HUES48 (cell line): ENCODE measurements at regions not wholly inside any gene's neighbourhood (a gene's known extent, or its start where the extent isn't known, plus 50 kb on each side); places are given as distances from the start of the nearest gene placed in this dataset.

ENCODE experiments used
- H3K27ac ChIP-seq: one replicate; pipeline ENCODE4 v1.7.0; 2013; ENCODE audit warnings: low read depth, low read length, inconsistent platforms
- H3K27me3 ChIP-seq: 2 replicates; pipeline ENCODE4 v1.6.1; 2013; ENCODE audit warnings: mild to moderate bottlenecking, low read length; ENCODE audit not compliant: control insufficient read depth, insufficient read depth
- H3K36me3 ChIP-seq: 2 replicates; pipeline ENCODE4 v1.6.1; 2013; ENCODE audit warnings: low read length; ENCODE audit not compliant: control insufficient read depth, insufficient read depth
- H3K4me1 ChIP-seq: 2 replicates; pipeline ENCODE4 v1.6.1; 2013; ENCODE audit warnings: mild to moderate bottlenecking, low read length; ENCODE audit not compliant: control insufficient read depth, insufficient read depth
- H3K4me3 ChIP-seq: 2 replicates; pipeline ENCODE4 v1.5.1; 2013; ENCODE audit warnings: mild to moderate bottlenecking, low read depth, low read length
- H3K9ac ChIP-seq: 2 replicates; pipeline ENCODE4 v1.6.1; 2013; ENCODE audit warnings: mild to moderate bottlenecking, low read depth, low read length, moderate library complexity
- H3K9me3 ChIP-seq: 2 replicates; pipeline ENCODE4 v1.6.1; 2013; ENCODE audit warnings: low read length; ENCODE audit not compliant: control insufficient read depth, insufficient read depth

- H3K9ac ChIP-seq = no peak overlapping the region
- no peaks in the 10 kb centered on the region for H3K4me1 ChIP-seq
- no peaks in the 10 kb centered on the region for H3K9me3 ChIP-seq
- H3K4me3 ChIP-seq = no peak overlapping the region
- no peak overlapping the region for H3K27ac ChIP-seq
- H3K27me3 ChIP-seq = no peaks in the 10 kb centered on the region
- no peaks in the 10 kb centered on the region for H3K36me3 ChIP-seq
These were observed 192.6 kb upstream of the ALCAM start for GRCh38 chr3:105174017-105174615.

GRCh38 chr3:105177576-105177975 is 189.1 kb upstream of the ALCAM start:
- Histone ChIP-seq H3K9ac (no peak overlapping the region), H3K36me3 (no peaks in the 10 kb centered on the region), H3K4me1 (no peaks in the 10 kb centered on the region), H3K27me3 (no peaks in the 10 kb centered on the region), H3K4me3 (no peak overlapping the region), H3K9me3 (no peaks in the 10 kb centered on the region), H3K27ac (no peak overlapping the region)

GRCh38 chr3:105187344-105187743 is 179.4 kb upstream of the ALCAM start:
- Histone ChIP-seq H3K9me3 (no peaks in the 10 kb centered on the region), H3K9ac (no peak overlapping the region), H3K27me3 (no peaks in the 10 kb centered on the region), H3K4me3 (no peak overlapping the region), H3K36me3 (no peaks in the 10 kb centered on the region), H3K4me1 (no peaks in the 10 kb centered on the region), H3K27ac (no peak overlapping the region)

- no peaks in the 10 kb centered on the region for H3K27me3 ChIP-seq
- H3K9me3 ChIP-seq = no peaks in the 10 kb centered on the region
- no peak overlapping the region for H3K4me3 ChIP-seq
- no peaks in the 10 kb centered on the region for H3K36me3 ChIP-seq
- H3K27ac ChIP-seq = no peak overlapping the region
- H3K4me1 ChIP-seq = peaks cover 10% of the 10 kb centered on the region; the same call in 1 of the 2 replicates
- H3K9ac ChIP-seq = no peak overlapping the region
These were observed 171.4 kb upstream of the ALCAM start for GRCh38 chr3:105195260-105195659.

GRCh38 chr3:105197863-105198262 is 168.8 kb upstream of the ALCAM start:
- no peaks in the 10 kb centered on the region for H3K9me3 ChIP-seq
- peaks cover 10% of the 10 kb centered on the region; the same call in 1 of the 2 replicates for H3K4me1 ChIP-seq
- H3K4me3 ChIP-seq = no peak overlapping the region
- no peaks in the 10 kb centered on the region for H3K27me3 ChIP-seq
- no peaks in the 10 kb centered on the region for H3K36me3 ChIP-seq
- no peak overlapping the region for H3K9ac ChIP-seq
- H3K27ac ChIP-seq = no peak overlapping the region

- Histone ChIP-seq H3K27ac (no peak overlapping the region), H3K9me3 (no peaks in the 10 kb centered on the region), H3K27me3 (no peaks in the 10 kb centered on the region), H3K9ac (no peak overlapping the region), H3K36me3 (no peaks in the 10 kb centered on the region), H3K4me3 (no peak overlapping the region), H3K4me1 (peaks cover 2% of the 10 kb centered on the region; the same call in 1 of the 2 replicates)
These were observed 167.5 kb upstream of the ALCAM start for GRCh38 chr3:105199217-105199616.

GRCh38 chr3:105210141-105210540 is 156.6 kb upstream of the ALCAM start:
- no peak overlapping the region for H3K9ac ChIP-seq

GRCh38 chr3:105214590-105214989 is 152.1 kb upstream of the ALCAM start:
- H3K4me1 ChIP-seq = no peaks in the 10 kb centered on the region
- H3K36me3 ChIP-seq = no peaks in the 10 kb centered on the region
- H3K4me3 ChIP-seq = no peak overlapping the region
- no peak overlapping the region for H3K27ac ChIP-seq
- H3K9me3 ChIP-seq = no peaks in the 10 kb centered on the region
- no peaks in the 10 kb centered on the region for H3K27me3 ChIP-seq
- no peak overlapping the region for H3K9ac ChIP-seq

More at GRCh38 chr3:105210141-105210540, 156.6 kb upstream of the ALCAM start:
- Histone ChIP-seq H3K4me1 (no peaks in the 10 kb centered on the region), H3K9me3 (no peaks in the 10 kb centered on the region), H3K27me3 (no peaks in the 10 kb centered on the region), H3K4me3 (no peak overlapping the region), H3K27ac (no peak overlapping the region), H3K36me3 (no peaks in the 10 kb centered on the region)

GRCh38 chr3:105222568-105223093 is 144.1 kb upstream of the ALCAM start:
- Histone ChIP-seq H3K9me3 (no peaks in the 10 kb centered on the region), H3K36me3 (no peaks in the 10 kb centered on the region), H3K27me3 (no peaks in the 10 kb centered on the region), H3K4me1 (no peaks in the 10 kb centered on the region), H3K27ac (no peak overlapping the region), H3K9ac (no peak overlapping the region), H3K4me3 (no peak overlapping the region)

GRCh38 chr3:105223815-105224214 is 142.9 kb upstream of the ALCAM start:
- no peak overlapping the region for H3K9ac ChIP-seq
- no peak overlapping the region for H3K4me3 ChIP-seq
- no peaks in the 10 kb centered on the region for H3K9me3 ChIP-seq
- no peaks in the 10 kb centered on the region for H3K27me3 ChIP-seq
- H3K36me3 ChIP-seq = no peaks in the 10 kb centered on the region
- H3K4me1 ChIP-seq = no peaks in the 10 kb centered on the region
- H3K27ac ChIP-seq = no peak overlapping the region

- Histone ChIP-seq H3K36me3 (no peaks in the 10 kb centered on the region), H3K27me3 (no peaks in the 10 kb centered on the region), H3K4me3 (no peak overlapping the region), H3K27ac (no peak overlapping the region), H3K4me1 (no peaks in the 10 kb centered on the region), H3K9me3 (no peaks in the 10 kb centered on the region), H3K9ac (no peak overlapping the region)
These were observed 138.0 kb upstream of the ALCAM start for GRCh38 chr3:105228696-105229095.
